Fibroblast of skin of left biceps (primary cell): ENCODE measurements at regions not wholly inside any gene's neighbourhood (a gene's known extent, or its start where the extent isn't known, plus 50 kb on each side); places are given as distances from the start of the nearest gene placed in this dataset.
"Not testable (repeated sequence)": the region's sequence is repeated elsewhere in the genome, so short reads cannot be mapped to it uniquely, and the experiment has no call there.

Source experiments
- DNase-seq, 2 experiments: peaks; one replicate each; pipeline ENCODE4 v3.0.0-alpha.2; 2013; ENCODE audit warnings: low read depth in 2 of 2

- DNase-seq, result no peak
Observed at GRCh38 chr12:84148335-84148734, 764.3 kb downstream of the SLC6A15 start.

- no peak for DNase-seq
Observed at GRCh38 chr12:84136862-84137367, 775.7 kb downstream of the SLC6A15 start.

GRCh38 chr12:84135586-84136279 lies 776.9 kb downstream of the SLC6A15 start:
- no peak for DNase-seq

GRCh38 chr12:84134797-84135366 lies 777.7 kb downstream of the SLC6A15 start:
- no peak for DNase-seq

GRCh38 chr12:84131076-84131475 lies 781.5 kb downstream of the SLC6A15 start:
- peak; percentile 77 to 84 for DNase-seq

- no peak for DNase-seq
Observed at GRCh38 chr12:84128117-84128991, 784.2 kb downstream of the SLC6A15 start.

GRCh38 chr12:84124211-84124610 lies 788.4 kb downstream of the SLC6A15 start:
- DNase-seq, result no peak

GRCh38 chr12:84117190-84117589 lies 795.4 kb downstream of the SLC6A15 start:
- no peak for DNase-seq

- DNase-seq, result no peak
Observed at GRCh38 chr12:84113666-84114065, 798.9 kb downstream of the SLC6A15 start.

- not testable (repeated sequence) for DNase-seq
Observed at GRCh38 chr12:84103886-84104285, 808.7 kb downstream of the SLC6A15 start.

GRCh38 chr12:84101963-84102362 lies 810.6 kb downstream of the SLC6A15 start:
- not testable (repeated sequence) for DNase-seq

GRCh38 chr12:84099591-84099990 lies 813.0 kb downstream of the SLC6A15 start:
- not testable (repeated sequence) for DNase-seq

GRCh38 chr12:84091651-84092050 lies 820.9 kb downstream of the SLC6A15 start:
- DNase-seq, result no peak

GRCh38 chr12:84089356-84089755 lies 823.2 kb downstream of the SLC6A15 start:
- no peak for DNase-seq

GRCh38 chr12:84085046-84085445 lies 827.6 kb downstream of the SLC6A15 start:
- DNase-seq, result no peak

- no peak for DNase-seq
Observed at GRCh38 chr12:84079626-84080025, 833.0 kb downstream of the SLC6A15 start.

GRCh38 chr12:84077679-84078078 lies 834.9 kb downstream of the SLC6A15 start:
- no peak for DNase-seq

GRCh38 chr12:84075991-84076390 lies 836.6 kb downstream of the SLC6A15 start:
- DNase-seq, result no peak

- no peak for DNase-seq
Observed at GRCh38 chr12:84073401-84073800, 839.2 kb downstream of the SLC6A15 start.

GRCh38 chr12:84072961-84073360 lies 839.6 kb downstream of the SLC6A15 start:
- no peak for DNase-seq

GRCh38 chr12:84070292-84070691 lies 842.3 kb downstream of the SLC6A15 start:
- peak; percentile 97 to 98 for DNase-seq

- DNase-seq, result peak; percentile 89 to 91
Observed at GRCh38 chr12:84069699-84070098, 842.9 kb downstream of the SLC6A15 start.
